ENCODE measurements at regions not wholly inside any gene's neighbourhood (a gene's known extent, or its start where the extent isn't known, plus 50 kb on each side); places are given as distances from the start of the nearest gene placed in this dataset.
"Not testable (repeated sequence)": the region's sequence is repeated elsewhere in the genome, so short reads cannot be mapped to it uniquely, and the experiment has no call there.

DNA sequence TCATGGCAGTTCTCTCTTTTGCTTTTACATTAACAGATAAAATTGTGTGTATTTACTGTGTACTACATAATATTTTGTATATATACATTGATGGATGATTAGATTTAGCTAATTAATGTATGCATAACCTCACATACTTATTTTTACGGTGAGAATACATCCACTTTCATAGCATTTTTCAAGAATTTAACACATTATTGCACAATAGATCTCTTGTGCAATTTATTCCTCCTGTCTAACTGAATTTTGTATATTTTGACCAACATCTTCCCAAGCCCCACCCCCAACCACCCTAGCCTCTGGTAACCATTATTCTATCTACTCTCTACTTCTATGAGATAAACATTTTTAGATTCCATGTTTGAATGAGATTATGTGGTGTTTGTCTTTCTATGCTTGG, 194.7 kb downstream of the RBM26 start:
- no peak overlapping the region for H3K27ac Mint-ChIP-seq
- no peaks in the 10 kb centered on the region for H3K36me3 Mint-ChIP-seq (ENCODE audit: low read depth)
- no peak for DNase-seq
- no peaks in the 10 kb centered on the region for H3K4me1 Mint-ChIP-seq (ENCODE audit: low read depth)
- H3K9me3 Mint-ChIP-seq = no peaks in the 10 kb centered on the region
- H3K4me3 Mint-ChIP-seq = no peak overlapping the region
- H3K27me3 Mint-ChIP-seq = peaks cover 11% of the 10 kb centered on the region

- DNase-seq = no peak
- no peaks in the 10 kb centered on the region for H3K9me3 Mint-ChIP-seq
- no peak overlapping the region for H3K4me3 Mint-ChIP-seq
- no peaks in the 10 kb centered on the region for H3K36me3 Mint-ChIP-seq (ENCODE audit: low read depth)
- H3K27ac Mint-ChIP-seq = no peak overlapping the region
- H3K4me1 Mint-ChIP-seq (ENCODE audit: low read depth) = peaks cover 38% of the 10 kb centered on the region
- H3K27me3 Mint-ChIP-seq = no peaks in the 10 kb centered on the region
Measured at GRCh38 chr13:79197933-79198332, 208.1 kb downstream of the RBM26 start.

DNA sequence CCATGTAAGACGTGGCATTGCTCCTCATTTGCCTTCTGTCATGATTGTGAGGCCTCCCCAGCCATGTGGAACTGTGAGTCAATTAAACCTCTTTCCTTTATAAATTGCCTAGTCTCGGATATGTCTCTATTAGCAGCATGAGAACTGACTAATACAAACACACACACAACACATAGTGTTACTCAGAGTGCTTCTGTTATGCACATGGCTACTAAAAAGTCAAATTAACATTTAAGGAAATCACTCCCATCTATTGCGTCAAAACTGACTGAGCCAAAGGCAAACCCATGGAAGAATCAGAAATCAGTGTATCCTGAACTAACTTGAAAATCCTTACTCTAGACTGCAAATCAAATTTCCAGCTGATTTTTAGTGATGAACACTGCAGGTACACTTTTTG, 209.2 kb downstream of the RBM26 start:
- Mint-ChIP-seq H3K27ac (no peak overlapping the region), H3K4me1 (ENCODE audit: low read depth) (peaks cover 46% of the 10 kb centered on the region), H3K27me3 (no peaks in the 10 kb centered on the region), H3K9me3 (no peaks in the 10 kb centered on the region), H3K36me3 (ENCODE audit: low read depth) (no peaks in the 10 kb centered on the region), H3K4me3 (no peak overlapping the region)
- no peak for DNase-seq

GRCh38 chr13:79196366-79196765, 209.7 kb downstream of the RBM26 start:
- peaks cover 2% of the 10 kb centered on the region for H3K27me3 Mint-ChIP-seq
- H3K27ac Mint-ChIP-seq = no peak overlapping the region
- no peak overlapping the region for H3K4me3 Mint-ChIP-seq
- H3K36me3 Mint-ChIP-seq (ENCODE audit: low read depth) = no peaks in the 10 kb centered on the region
- peaks cover 46% of the 10 kb centered on the region for H3K4me1 Mint-ChIP-seq (ENCODE audit: low read depth)
- no peak for DNase-seq
- H3K9me3 Mint-ChIP-seq = no peaks in the 10 kb centered on the region

- no peaks in the 10 kb centered on the region for H3K9me3 Mint-ChIP-seq
- no peaks in the 10 kb centered on the region for H3K36me3 Mint-ChIP-seq (ENCODE audit: low read depth)
- H3K27me3 Mint-ChIP-seq = peaks cover 8% of the 10 kb centered on the region
- H3K27ac Mint-ChIP-seq = peak overlapping the region; percentile 45
- no peak for DNase-seq
- H3K4me1 Mint-ChIP-seq (ENCODE audit: low read depth) = peaks cover 50% of the 10 kb centered on the region
- H3K4me3 Mint-ChIP-seq = peak overlapping the region; percentile 47
Measured at GRCh38 chr13:79194727-79195126, 211.3 kb downstream of the RBM26 start.

GRCh38 chr13:79194272-79194671, 211.8 kb downstream of the RBM26 start:
- Mint-ChIP-seq H3K27me3 (peaks cover 8% of the 10 kb centered on the region), H3K27ac (peak overlapping the region; percentile 56), H3K9me3 (no peaks in the 10 kb centered on the region), H3K4me1 (ENCODE audit: low read depth) (peaks cover 50% of the 10 kb centered on the region), H3K4me3 (peak overlapping the region; percentile 47), H3K36me3 (ENCODE audit: low read depth) (no peaks in the 10 kb centered on the region)
- DNase-seq = no peak

- H3K4me1 Mint-ChIP-seq (ENCODE audit: low read depth) = peaks cover 52% of the 10 kb centered on the region
- no peak overlapping the region for H3K4me3 Mint-ChIP-seq
- no peaks in the 10 kb centered on the region for H3K36me3 Mint-ChIP-seq (ENCODE audit: low read depth)
- H3K27me3 Mint-ChIP-seq = peaks cover 11% of the 10 kb centered on the region
- no peak overlapping the region for H3K27ac Mint-ChIP-seq
- H3K9me3 Mint-ChIP-seq = no peaks in the 10 kb centered on the region
- no peak for DNase-seq
Measured at GRCh38 chr13:79191501-79191900, 214.6 kb downstream of the RBM26 start.

GRCh38 chr13:79190932-79191331, 215.1 kb downstream of the RBM26 start:
- no peak for DNase-seq
- Mint-ChIP-seq H3K36me3 (ENCODE audit: low read depth) (no peaks in the 10 kb centered on the region), H3K27me3 (peaks cover 11% of the 10 kb centered on the region), H3K27ac (no peak overlapping the region), H3K4me3 (no peak overlapping the region), H3K9me3 (no peaks in the 10 kb centered on the region), H3K4me1 (ENCODE audit: low read depth) (peaks cover 47% of the 10 kb centered on the region)

DNA sequence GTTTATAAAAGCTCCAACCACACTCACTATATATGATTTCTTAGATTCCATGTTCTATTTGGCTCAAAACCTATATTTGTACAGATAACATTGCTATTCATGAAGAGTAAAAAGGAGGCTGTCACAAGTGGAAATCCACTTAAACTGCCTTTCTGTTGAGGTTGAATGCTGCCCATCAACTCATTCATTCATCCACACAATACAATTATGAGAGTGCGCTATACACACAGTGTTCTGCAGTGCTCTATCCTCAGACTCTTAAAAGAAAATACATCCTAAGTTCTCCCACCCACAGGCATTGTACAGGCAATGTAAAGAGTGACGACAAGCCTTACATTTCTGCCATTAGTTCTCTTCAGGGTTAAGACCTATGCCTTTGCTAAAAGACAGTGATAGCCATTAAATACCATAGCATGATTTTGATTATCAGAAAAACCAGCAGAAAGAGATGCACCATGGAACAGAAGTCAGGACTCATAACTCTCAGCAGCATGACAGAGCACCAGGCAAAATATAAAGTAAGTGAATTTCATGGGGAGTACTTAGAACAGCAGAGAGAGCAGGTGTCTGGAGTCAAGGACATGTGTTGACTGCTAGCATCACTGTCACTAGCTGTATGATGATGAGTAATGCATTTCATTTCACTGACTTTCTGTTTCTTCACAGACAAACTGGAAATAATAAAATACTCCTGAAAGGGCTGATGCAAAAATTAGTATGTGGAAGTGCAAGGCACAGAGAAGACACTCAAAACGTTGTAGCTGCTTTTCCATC, 218.0 kb downstream of the RBM26 start:
- Mint-ChIP-seq H3K4me1 (ENCODE audit: low read depth) (peaks cover 21% of the 10 kb centered on the region), H3K4me3 (no peak overlapping the region), H3K36me3 (ENCODE audit: low read depth) (no peaks in the 10 kb centered on the region), H3K9me3 (no peaks in the 10 kb centered on the region), H3K27ac (no peak overlapping the region), H3K27me3 (peaks cover 12% of the 10 kb centered on the region)
- no peak for DNase-seq

- Mint-ChIP-seq H3K27ac (no peak overlapping the region), H3K9me3 (no peaks in the 10 kb centered on the region), H3K4me1 (ENCODE audit: low read depth) (peaks cover 8% of the 10 kb centered on the region), H3K27me3 (peaks cover 17% of the 10 kb centered on the region), H3K4me3 (no peak overlapping the region), H3K36me3 (ENCODE audit: low read depth) (no peaks in the 10 kb centered on the region)
- no peak for DNase-seq
Measured at GRCh38 chr13:79185580-79185979, 220.5 kb downstream of the RBM26 start.

- Mint-ChIP-seq H3K4me3 (no peak overlapping the region), H3K27me3 (peaks cover 20% of the 10 kb centered on the region), H3K9me3 (no peaks in the 10 kb centered on the region), H3K27ac (no peak overlapping the region), H3K4me1 (ENCODE audit: low read depth) (peaks cover 2% of the 10 kb centered on the region), H3K36me3 (ENCODE audit: low read depth) (no peaks in the 10 kb centered on the region)
- DNase-seq = no peak
Measured at GRCh38 chr13:79183231-79183630, 222.8 kb downstream of the RBM26 start.

DNA sequence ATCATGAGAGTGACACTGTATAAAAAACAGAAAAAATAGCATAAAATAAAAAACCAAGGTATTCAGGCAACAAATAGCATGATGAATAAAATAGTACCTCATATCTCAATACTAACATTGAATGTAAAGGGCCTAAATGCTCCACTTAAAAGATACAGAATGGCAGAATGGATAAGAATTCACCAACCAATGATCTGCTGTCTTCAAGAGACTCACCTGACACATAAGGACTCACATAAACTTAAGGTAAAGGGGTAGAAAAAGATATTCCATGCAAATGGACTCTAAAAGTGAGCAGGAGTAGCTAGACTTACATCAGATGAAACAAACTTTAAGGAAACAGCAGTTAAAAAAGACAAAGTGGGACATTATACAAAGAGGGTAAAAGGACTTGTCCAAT, 232.4 kb downstream of the RBM26 start:
- H3K4me3 Mint-ChIP-seq = not testable (repeated sequence)

DNA sequence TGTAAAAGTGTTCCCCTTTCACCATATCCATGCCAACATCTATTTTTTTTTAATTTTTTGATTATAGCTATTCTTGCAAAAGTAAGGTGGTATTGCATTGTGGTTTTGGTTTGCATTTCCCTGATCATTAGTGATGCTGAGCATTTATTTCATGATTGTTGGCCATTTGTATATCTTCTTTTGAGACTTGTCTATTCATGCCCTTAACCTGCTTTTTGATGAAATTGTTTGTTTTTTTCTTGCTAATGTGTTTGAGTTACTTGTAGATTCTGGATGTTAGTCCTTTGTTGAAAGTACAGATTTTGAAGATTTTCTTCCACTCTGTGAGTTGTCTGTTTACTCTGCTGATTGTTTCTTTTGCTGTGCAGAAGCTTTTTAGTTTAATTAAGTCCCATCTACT, 233.1 kb downstream of the RBM26 start:
- H3K4me1 Mint-ChIP-seq (ENCODE audit: low read depth); H3K36me3 Mint-ChIP-seq (ENCODE audit: low read depth); H3K4me3 Mint-ChIP-seq; H3K27ac Mint-ChIP-seq; DNase-seq: not testable (repeated sequence)
- Mint-ChIP-seq H3K9me3 (peaks cover 20% of the 10 kb centered on the region), H3K27me3 (peaks cover 26% of the 10 kb centered on the region)

More for the DNA sequence above, 232.4 kb downstream of the RBM26 start:
- H3K36me3 Mint-ChIP-seq (ENCODE audit: low read depth); H3K4me1 Mint-ChIP-seq (ENCODE audit: low read depth); H3K27ac Mint-ChIP-seq; DNase-seq: not testable (repeated sequence)
- Mint-ChIP-seq H3K9me3 (peaks cover 17% of the 10 kb centered on the region), H3K27me3 (peaks cover 25% of the 10 kb centered on the region)

- H3K27ac Mint-ChIP-seq = no peak overlapping the region
- H3K27me3 Mint-ChIP-seq = peaks cover 26% of the 10 kb centered on the region
- no peak overlapping the region for H3K4me3 Mint-ChIP-seq
- DNase-seq = no peak
- H3K4me1 Mint-ChIP-seq (ENCODE audit: low read depth) = no peaks in the 10 kb centered on the region
- no peaks in the 10 kb centered on the region for H3K36me3 Mint-ChIP-seq (ENCODE audit: low read depth)
- H3K9me3 Mint-ChIP-seq = peaks cover 20% of the 10 kb centered on the region
Measured at GRCh38 chr13:79171141-79172061, 234.7 kb downstream of the RBM26 start.

- no peaks in the 10 kb centered on the region for H3K9me3 Mint-ChIP-seq
- H3K4me3 Mint-ChIP-seq = no peak overlapping the region
- no peak for DNase-seq
- no peak overlapping the region for H3K27ac Mint-ChIP-seq
- H3K36me3 Mint-ChIP-seq (ENCODE audit: low read depth) = no peaks in the 10 kb centered on the region
- peaks cover 29% of the 10 kb centered on the region for H3K27me3 Mint-ChIP-seq
- H3K4me1 Mint-ChIP-seq (ENCODE audit: low read depth) = no peaks in the 10 kb centered on the region
Measured at GRCh38 chr13:79160818-79161217, 245.2 kb downstream of the RBM26 start.

Measured in activated T-cell treated with anti-CD3 and anti-CD28 coated beads, Interleukin-2, amount 50 U/mL, for 24 hours (primary cell).